Bronchial epithelial cell (primary cell): ENCODE measurements at regions not wholly inside any gene's neighbourhood (a gene's known extent, or its start where the extent isn't known, plus 50 kb on each side); places are given as distances from the start of the nearest gene placed in this dataset.
A peak's percentile ranks its signal among the peaks of the same experiment; 100 is the strongest.
"Not testable (repeated sequence)": the region's sequence is repeated elsewhere in the genome, so short reads cannot be mapped to it uniquely, and the experiment has no call there.

Experiments
- DNase-seq: peaks from one replicate; pipeline ENCODE4 v3.0.0-alpha.2; 2010; ENCODE audit warnings: low read depth
- FAIRE-seq: peaks from 2 replicates; lab custom pipeline; 2011; peaks lifted over from hg19 to GRCh38; lab: Jason Lieb, UNC
- H3K27me3 ChIP-seq: 2 replicates; pipeline ENCODE4 v1.5.1; 2011; ENCODE audit warnings: low read length; ENCODE audit not compliant: control insufficient read depth, insufficient read depth
- H3K36me3 ChIP-seq: 2 replicates; pipeline ENCODE4 v1.5.1; 2011; ENCODE audit warnings: low read length; ENCODE audit not compliant: control insufficient read depth, insufficient read depth
- H3K4me3 ChIP-seq: 2 replicates; pipeline ENCODE4 v1.5.1; 2011; ENCODE audit warnings: mild to moderate bottlenecking, low read depth, low read length, control low read depth

- FAIRE-seq, H3K27me3 ChIP-seq, H3K4me3 ChIP-seq, H3K36me3 ChIP-seq: not testable (repeated sequence)
- DNase-seq, result peak; percentile 98
Measured at GRCh38 chr21:10325546-10325945, 195.8 kb upstream of the TPTE start.

DNA sequence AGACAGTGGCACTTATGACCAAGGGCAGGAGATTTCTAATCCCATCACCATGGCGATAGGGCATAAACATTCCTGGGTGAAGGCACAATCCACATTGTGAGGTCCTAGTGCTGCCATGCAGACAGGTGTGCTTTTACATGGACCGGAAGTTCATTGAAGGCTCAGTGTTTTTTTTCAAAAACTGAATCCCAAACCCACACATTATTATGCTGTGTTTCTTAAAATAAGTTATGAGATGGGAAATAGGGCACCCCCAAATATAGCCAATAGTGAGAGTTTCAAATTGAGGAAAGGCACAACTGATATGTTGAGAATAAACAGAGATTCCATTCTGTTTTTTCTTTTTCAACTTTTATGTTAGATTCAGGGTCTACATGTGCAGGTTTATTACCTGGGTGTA lies 195.2 kb upstream of the TPTE start:
- not testable (repeated sequence) for FAIRE-seq, H3K4me3 ChIP-seq, H3K27me3 ChIP-seq, H3K36me3 ChIP-seq, DNase-seq

- H3K4me3 ChIP-seq, H3K36me3 ChIP-seq, DNase-seq, FAIRE-seq, H3K27me3 ChIP-seq: not testable (repeated sequence)
Measured at GRCh38 chr21:10328646-10329045, 192.7 kb upstream of the TPTE start.

- not testable (repeated sequence) for DNase-seq, FAIRE-seq, H3K36me3 ChIP-seq, H3K4me3 ChIP-seq, H3K27me3 ChIP-seq
Measured at GRCh38 chr21:10330641-10331119, 190.7 kb upstream of the TPTE start.

DNA sequence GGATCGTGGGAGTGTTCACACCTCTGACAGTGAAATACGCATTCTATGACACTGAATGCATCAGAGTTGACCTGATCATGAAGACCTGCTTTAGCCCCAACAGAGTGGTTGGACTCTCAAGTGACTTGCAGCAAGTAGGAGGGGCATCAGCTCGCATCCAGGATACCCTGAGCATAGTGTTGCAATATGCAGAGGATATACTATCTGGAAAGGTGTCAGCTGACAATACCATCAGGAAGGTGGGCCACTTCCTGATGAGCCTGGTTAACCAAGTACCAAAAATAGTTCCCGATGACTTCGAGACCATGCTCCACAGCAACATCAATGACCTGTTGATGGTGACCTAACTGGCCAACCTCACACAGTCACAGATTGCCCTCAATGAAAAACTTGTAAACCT lies 190.2 kb upstream of the TPTE start:
- not testable (repeated sequence) for H3K36me3 ChIP-seq, H3K4me3 ChIP-seq, H3K27me3 ChIP-seq, FAIRE-seq, DNase-seq

DNA sequence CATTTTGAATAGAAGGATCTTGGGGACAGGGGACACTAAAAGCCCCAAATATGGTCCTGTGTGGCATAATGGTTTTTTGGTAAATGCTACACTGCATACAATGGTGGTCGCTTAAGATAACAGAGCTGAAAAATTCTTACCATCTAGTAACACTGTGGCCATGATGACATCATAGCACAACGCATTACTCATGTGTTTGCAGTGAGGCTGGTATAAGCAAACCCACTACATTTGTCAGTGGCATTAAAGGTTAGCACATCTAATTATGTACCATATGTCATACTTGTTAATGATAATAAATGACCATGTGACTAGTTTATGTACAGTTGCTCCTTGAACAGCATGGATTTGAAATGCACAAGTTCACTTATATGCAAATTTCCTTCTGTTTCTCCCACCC lies 188.4 kb upstream of the TPTE start:
- not testable (repeated sequence) for DNase-seq, H3K27me3 ChIP-seq, H3K36me3 ChIP-seq, FAIRE-seq, H3K4me3 ChIP-seq

GRCh38 chr21:10334391-10334790 lies 187.0 kb upstream of the TPTE start:
- not testable (repeated sequence) for H3K4me3 ChIP-seq, FAIRE-seq, DNase-seq, H3K27me3 ChIP-seq, H3K36me3 ChIP-seq

- H3K36me3 ChIP-seq, H3K4me3 ChIP-seq, DNase-seq, FAIRE-seq, H3K27me3 ChIP-seq: not testable (repeated sequence)
Measured at GRCh38 chr21:10342261-10342956, 179.0 kb upstream of the TPTE start.

GRCh38 chr21:10343146-10343935 lies 178.0 kb upstream of the TPTE start:
- DNase-seq, FAIRE-seq, H3K36me3 ChIP-seq, H3K4me3 ChIP-seq, H3K27me3 ChIP-seq: not testable (repeated sequence)

- H3K27me3 ChIP-seq, FAIRE-seq, DNase-seq, H3K4me3 ChIP-seq, H3K36me3 ChIP-seq: not testable (repeated sequence)
Measured at GRCh38 chr21:10344266-10344665, 177.1 kb upstream of the TPTE start.

DNA sequence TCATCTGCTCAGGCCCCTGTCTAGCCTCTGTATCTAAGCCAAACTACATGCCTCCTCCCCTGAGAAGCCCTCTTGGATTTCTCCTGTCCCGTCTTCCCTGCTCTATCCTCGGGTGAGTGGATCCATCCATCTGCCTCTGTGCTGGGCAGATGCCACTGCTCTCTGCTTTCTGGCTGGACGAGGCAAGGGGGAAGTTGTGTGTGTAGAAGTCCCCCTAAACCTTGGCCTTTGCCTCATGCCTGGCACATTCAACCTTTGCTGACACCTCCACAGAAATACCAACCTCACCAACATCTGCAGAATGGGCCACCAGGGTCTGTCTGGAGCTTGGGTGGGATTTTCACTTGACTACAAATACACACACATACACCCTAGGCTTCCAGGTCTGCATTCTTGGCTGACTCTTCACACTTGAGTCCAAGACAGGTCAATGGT lies 176.2 kb upstream of the TPTE start:
- not testable (repeated sequence) for FAIRE-seq, H3K27me3 ChIP-seq, DNase-seq, H3K4me3 ChIP-seq, H3K36me3 ChIP-seq

GRCh38 chr21:10346249-10346648 lies 175.1 kb upstream of the TPTE start:
- FAIRE-seq, result not testable (repeated sequence)

DNA sequence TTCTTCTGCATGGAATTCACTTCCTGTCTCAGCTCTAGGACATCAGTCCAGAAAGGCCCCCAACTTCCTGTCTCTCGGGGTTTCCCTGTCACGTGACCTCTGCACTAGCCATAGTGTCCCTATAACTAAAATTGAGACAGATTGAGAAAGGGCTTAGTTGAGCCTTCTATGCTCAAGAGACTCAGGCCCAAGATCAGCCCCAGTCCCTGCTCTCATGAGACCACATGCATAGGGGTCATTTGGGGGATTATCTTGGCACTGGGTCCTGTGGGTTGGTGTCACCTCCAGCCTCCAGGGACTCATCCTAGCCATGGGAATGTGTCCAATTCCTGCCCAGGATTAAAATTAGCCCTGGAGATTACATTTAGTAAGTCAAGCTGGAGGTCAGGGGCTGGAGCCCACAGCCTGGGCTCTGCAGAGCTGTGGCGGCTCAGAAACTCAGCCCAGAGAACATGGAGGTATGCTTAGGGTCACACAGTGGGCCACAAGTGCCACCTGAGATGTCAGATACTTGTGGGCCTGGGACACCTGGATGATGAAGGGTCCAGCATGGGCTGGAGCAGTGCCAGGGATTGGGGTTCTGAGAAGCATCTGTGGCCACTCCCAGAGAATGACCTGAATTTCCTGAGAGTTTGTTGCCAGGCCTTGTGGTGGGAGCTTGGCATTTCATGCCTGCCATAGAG lies 174.3 kb upstream of the TPTE start:
- FAIRE-seq, DNase-seq, H3K27me3 ChIP-seq, H3K36me3 ChIP-seq, H3K4me3 ChIP-seq: not testable (repeated sequence)

More at GRCh38 chr21:10346249-10346648, 175.1 kb upstream of the TPTE start:
- not testable (repeated sequence) for H3K4me3 ChIP-seq, H3K36me3 ChIP-seq, DNase-seq, H3K27me3 ChIP-seq

DNA sequence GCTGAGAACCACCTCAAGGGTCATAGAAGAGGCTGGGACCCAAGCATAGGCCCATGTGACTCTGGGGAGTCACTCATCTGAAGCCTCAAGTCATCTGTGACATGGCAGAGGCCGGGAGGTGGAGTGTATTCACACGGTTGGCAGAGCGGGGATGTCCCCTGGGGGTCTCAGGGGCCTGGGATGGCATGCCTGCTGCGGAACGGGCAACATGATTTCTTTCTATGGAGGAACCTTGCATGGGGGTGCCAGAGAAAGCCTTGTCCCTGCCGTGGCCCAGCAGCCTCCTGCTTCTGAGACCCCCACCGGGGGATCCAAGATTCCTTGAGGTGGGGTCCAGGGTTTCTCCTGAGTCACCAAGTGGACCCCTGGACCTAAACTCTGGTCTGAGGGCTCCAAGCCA lies 173.7 kb upstream of the TPTE start:
- DNase-seq, H3K27me3 ChIP-seq, FAIRE-seq, H3K4me3 ChIP-seq, H3K36me3 ChIP-seq: not testable (repeated sequence)
